Prostate gland (tissue), 2 donors: ENCODE measurements at regions not wholly inside any gene's neighbourhood (a gene's known extent, or its start where the extent isn't known, plus 50 kb on each side); places are given as distances from the start of the nearest gene placed in this dataset.

Source experiments
- POLR2A ChIP-seq: fragments of 450-650 bp; IDR thresholded peaks from one replicate; pipeline ENCODE4 v1.6.1; 2016; ENCODE audit warnings: antibody characterized with exemption, mild to moderate bottlenecking
- TF ChIP-seq, protein P1 (sequence below), 4 experiments: fragments of 200-600 bp in 2 of 4; fragments of 450-650 bp in 2 of 4; sonication (generic) in 2 of 4; IDR thresholded peaks; 1 replicate in 3 of 4; 2 replicates in 1 of 4; pipeline ENCODE4 v1.5.1; 2016 to 2019; ENCODE audit warnings: antibody characterized with exemption in 4 of 4, mild to moderate bottlenecking in 2 of 4, moderate library complexity in 2 of 4

DNA sequence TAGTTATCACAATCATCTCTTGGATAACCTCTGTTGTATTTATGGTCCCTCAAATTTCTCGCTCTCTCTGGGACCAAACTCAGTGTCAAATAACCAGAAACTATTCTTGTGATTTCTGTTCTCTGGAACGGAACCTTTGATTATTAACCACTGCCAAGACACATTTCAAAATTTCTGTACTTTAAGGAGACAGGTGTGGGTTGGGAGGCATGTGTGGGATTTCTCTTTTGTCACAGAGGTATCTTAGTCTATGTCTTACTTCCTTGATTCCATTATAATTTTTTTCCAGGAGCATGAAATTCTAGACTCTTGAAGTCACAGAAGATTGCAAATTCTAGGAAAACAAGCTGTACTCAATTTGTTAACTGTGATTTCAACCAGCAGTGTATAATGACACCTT is 919.0 kb upstream of the B3GALT2 start:
- TF ChIP-seq, protein P1, sequence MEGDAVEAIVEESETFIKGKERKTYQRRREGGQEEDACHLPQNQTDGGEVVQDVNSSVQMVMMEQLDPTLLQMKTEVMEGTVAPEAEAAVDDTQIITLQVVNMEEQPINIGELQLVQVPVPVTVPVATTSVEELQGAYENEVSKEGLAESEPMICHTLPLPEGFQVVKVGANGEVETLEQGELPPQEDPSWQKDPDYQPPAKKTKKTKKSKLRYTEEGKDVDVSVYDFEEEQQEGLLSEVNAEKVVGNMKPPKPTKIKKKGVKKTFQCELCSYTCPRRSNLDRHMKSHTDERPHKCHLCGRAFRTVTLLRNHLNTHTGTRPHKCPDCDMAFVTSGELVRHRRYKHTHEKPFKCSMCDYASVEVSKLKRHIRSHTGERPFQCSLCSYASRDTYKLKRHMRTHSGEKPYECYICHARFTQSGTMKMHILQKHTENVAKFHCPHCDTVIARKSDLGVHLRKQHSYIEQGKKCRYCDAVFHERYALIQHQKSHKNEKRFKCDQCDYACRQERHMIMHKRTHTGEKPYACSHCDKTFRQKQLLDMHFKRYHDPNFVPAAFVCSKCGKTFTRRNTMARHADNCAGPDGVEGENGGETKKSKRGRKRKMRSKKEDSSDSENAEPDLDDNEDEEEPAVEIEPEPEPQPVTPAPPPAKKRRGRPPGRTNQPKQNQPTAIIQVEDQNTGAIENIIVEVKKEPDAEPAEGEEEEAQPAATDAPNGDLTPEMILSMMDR (IDR thresholded peaks at IDR 0.05) = no peak
- TF ChIP-seq POLR2A = no peak
